NCI-H2107 treated with DMSO at 0.1 percent for 48 hours (cell line): ENCODE measurements at regions not wholly inside any gene's neighbourhood (a gene's known extent, or its start where the extent isn't known, plus 50 kb on each side); places are given as distances from the start of the nearest gene placed in this dataset.
A peak's percentile ranks its signal among the peaks of the same experiment; 100 is the strongest.

Experiments
- DNase-seq: peaks from one replicate; lab custom pipeline; 2025; ENCODE audit not compliant: unreplicated experiment; lab: John Stamatoyannopoulos, UW

GRCh38 chr6:141026504-141026903 is 1106.2 kb upstream of the GJE1 start:
- no peak for DNase-seq

DNA sequence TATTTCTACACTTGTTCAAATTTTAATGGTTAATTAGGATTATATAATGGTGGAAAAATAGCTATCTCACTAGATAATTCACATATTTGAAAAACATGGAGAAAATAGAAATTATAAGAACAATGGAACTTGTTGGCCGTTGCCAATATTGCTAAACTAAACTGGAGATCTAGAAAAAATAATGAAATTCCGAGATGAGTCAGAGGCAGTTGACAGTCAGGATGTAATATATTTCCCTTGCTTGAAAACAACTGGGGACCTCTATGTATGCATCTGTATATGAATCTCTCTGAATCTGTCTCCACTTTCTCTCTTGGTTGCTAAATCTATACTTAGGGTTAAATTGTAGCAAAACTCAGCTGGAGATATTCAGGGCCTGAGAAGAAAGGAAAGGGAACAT is 1108.2 kb upstream of the GJE1 start:
- no peak for DNase-seq

- no peak for DNase-seq
Measured at GRCh38 chr6:141017941-141018340, 1114.8 kb upstream of the GJE1 start.

DNA sequence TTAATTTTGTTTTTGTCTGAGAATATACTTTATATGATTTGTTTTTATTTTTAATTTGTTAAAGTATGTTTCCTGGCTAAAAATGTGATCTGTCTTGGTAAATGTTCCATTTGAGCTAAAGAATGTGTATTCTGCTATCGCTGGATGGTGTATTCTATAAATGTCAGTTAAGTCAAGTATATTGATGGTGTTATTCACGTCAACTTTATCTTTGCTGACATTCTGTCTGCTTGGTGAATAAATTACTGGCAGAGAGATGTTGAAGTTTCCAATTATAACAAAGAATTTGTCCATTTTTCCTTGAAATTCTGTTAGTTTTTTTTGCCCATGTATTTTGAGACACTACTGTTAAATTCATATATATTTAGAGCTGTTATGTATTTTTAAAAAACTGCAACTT is 1131.8 kb upstream of the GJE1 start:
- DNase-seq = no peak

GRCh38 chr6:140993515-140993914 is 1139.2 kb upstream of the GJE1 start:
- no peak for DNase-seq

- DNase-seq = no peak
Measured at GRCh38 chr6:140992678-140993077, 1140.0 kb upstream of the GJE1 start.

GRCh38 chr6:140988780-140989179 is 1143.9 kb upstream of the GJE1 start:
- no peak for DNase-seq

- DNase-seq = no peak
Measured at GRCh38 chr6:140987364-140988155, 1145.2 kb upstream of the GJE1 start.

DNA sequence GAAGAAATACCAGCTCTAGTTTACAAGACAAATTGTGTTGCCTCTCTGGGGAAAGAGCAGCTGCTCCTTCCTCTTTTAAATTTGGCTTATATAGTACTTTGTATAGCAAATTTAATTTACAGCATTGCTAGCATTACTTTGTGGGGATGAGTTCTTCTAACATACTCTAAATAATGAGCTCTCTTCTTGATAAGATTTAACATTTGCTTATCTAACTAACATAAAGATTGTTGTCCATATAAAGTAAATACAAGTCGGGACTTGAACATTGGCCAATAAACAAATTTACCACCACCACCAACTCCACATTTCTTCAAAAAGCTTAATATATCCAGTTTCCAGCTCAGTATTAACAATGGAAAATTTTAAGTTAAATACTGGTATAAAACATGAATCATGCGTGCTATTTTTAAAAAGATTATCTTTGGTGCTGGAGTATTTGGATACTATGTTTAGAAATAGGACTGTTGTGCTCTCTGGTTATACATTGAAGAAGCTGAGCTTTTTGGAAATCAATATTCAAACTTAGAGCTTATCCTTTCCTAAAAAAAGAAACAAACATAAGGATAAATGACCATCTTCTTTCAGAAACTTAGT is 1146.9 kb upstream of the GJE1 start:
- DNase-seq = no peak

DNA sequence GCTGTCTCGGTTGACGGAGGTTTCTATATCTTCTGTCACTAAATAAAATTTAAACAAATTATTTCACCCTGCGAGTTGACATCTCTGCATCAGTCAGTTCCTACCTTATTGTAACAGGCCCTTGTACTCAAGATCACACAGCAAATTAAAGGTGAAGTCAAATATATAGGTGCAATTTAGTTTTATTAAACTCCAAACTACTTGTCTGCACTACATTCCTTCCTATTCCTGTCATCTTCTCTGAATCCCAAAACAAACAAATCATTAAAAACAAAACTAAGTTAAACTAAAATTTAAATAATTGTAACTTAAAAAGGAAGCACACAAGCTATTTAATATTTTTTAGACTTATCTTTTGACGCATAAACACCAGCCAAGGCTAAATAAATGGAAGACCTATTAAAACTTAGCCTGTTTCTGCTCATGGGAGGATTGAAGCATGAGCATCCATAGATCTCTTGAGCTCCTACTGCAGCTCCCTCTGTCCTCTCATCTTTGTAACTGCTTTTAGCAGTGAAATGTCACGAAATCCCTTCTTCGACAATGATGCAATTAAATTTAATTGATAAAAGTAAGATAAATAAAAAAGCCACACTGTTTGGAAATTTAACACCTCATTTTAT is 1152.3 kb upstream of the GJE1 start:
- DNase-seq = no peak

DNA sequence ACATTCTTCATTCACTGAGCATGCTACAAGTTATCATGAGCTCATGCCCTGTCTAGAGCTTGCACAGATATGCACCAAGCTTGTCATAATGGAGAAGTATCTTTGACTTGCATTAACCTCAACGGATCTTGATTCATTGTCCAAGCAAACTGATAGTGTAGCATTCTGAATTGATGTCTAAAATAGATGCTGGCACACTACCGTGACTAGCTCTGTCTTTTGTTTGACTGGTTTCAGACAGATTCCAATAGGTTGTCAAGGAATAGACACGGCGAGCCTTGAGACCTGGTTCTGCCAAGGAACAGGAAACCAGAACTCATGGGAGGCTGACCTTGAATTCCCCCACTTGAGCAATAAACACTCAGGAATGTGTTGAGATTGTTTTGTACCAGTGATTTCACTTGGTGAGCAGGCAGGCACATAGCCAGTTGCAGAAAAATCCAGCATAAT is 1153.1 kb upstream of the GJE1 start:
- no peak for DNase-seq

- no peak for DNase-seq
Measured at GRCh38 chr6:140977403-140977802, 1155.3 kb upstream of the GJE1 start.

DNA sequence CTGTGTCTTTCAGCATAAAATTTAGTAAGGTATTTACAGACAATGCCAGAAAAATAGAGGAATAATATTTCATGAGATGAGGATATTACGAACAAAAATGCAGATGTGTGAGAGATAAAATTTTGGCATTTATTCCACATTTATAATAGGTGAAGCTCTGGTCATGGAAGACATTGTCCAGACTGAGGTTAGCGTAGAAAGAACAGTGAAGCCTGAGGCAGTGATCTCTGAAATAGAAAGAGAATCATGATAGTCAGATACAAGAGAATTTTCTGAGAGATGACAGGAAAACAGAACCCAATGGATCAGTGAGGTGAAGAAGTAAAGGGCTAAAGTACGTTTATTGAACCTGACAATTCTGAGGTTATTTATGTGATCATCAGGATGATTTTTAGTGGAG is 1155.9 kb upstream of the GJE1 start:
- no peak for DNase-seq

- no peak for DNase-seq
Measured at GRCh38 chr6:140970485-140970884, 1162.2 kb upstream of the GJE1 start.

GRCh38 chr6:140968062-140968461 is 1164.7 kb upstream of the GJE1 start:
- DNase-seq = no peak

DNA sequence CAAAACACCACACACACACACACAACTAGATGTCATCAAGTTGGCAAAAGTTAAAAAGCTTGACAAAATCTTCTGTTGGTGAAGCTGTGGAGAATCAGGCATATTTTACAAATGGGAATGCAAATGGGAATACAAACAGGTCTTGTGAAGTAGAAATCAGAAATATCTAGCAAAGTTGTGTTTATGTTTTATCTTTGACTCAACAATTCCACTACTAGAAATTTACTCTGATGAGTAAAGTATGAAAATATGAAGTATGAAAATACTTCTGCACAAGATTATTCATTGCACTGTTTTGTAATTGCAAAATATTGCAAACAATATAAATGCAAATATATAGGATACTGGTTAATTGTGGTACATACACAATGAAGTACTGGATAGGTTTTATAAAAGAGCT is 1166.0 kb upstream of the GJE1 start:
- DNase-seq = no peak

GRCh38 chr6:140960566-140960965 is 1172.2 kb upstream of the GJE1 start:
- no peak for DNase-seq

DNA sequence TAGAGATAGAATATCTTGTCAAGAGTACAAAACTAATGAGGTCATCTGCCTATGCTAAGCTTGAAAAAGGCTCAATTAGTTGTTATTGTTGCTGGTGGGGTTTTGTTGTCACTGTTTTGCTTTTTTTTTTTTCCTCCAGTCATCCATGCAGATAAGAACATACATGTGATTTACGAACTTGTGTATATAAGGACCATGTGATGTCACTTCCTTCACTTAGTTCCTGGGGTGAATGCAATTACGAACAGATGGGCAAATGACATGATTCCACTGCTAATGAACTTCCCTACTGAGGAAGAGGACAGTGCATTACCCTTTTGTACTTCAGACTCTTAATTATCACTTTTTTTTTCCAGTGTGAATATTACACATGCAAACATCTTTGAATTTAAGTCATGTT is 1175.3 kb upstream of the GJE1 start:
- DNase-seq = peak; percentile 50

DNA sequence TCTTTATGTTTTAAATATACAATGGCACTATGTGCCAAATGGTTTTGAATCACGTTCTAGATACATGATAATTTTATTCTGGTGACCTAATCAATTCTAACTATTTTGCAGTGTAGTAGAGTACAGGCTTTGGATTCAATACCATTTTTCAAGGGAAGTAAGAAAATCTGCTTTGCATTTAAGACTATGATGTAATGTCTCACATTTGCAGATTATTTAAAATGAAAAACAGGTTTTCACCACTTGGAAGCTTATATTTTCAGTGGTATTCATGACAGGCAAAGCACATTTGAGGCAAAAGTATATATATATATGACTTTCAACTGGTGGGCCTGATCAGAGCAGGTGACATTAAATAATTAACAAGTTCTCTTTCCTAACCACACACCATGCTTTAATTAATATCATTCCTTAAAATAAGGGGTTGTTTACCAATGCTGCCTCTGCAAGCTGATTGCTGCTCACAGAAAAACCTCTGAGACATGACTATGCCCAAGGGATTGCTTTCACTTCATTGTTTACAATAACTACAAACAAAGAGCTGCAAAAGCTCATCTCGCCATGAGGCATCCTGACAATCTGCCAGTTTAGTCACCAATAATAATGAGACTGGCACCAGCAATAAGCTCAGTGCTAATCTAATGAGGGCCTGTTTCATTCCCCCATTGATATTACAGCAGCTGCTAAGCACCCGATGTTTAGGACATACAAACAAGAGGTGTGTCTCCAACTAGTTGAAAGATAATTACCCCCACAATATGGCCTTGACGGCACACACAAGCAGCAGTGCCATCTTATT is 1176.0 kb upstream of the GJE1 start:
- DNase-seq = peak; percentile 80

DNA sequence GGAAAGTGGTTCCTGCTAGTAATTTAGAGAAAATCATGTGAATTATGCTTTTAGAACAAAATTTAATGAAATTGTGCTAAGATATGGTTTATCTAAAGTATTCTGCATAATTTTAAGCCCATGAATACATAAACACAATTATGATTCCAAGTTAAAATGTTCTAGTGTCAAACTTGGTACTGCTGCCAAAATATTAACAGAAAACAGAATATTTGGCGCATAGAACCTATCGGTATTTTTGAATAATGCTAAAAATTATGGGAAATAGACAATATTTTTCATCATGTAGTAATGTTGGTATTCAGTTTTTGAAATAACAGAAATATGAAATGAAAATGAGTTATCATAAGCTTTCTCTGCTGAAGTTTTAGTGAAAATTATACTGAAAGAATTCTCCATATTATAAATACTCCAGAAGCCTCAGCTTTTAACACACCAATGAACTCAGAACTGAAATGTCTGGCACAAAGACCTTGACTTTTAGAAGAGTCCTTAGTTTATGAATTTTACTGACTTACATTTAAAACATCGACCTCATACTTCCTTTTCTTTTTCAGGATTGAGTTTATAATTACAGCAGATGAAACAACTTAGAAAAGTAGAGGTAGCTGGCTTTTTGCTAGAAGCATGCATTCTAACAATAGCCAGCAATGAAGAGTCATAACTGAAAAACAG is 1192.3 kb upstream of the GJE1 start:
- no peak for DNase-seq

DNA sequence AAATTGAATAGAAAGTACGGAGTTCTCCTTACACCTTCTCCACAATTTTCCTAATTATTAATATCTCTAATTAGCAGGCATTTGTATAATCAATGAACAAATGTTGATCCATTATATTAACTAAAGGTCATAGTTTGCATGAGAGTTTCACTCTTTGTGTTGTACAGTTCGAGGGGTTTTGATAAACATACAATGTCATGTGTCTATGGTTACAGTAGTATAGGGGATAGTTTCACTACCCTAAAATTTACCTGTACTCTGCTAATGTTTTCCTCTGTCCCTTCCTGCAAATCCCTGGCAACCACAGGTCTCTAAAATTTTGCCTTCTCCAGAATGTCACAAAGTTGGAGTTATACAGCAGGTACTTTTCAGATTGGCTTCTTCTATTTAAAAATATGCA is 1199.8 kb upstream of the GJE1 start:
- DNase-seq = no peak
